B cell (primary cell): ENCODE measurements at regions not wholly inside any gene's neighbourhood (a gene's known extent, or its start where the extent isn't known, plus 50 kb on each side); places are given as distances from the start of the nearest gene placed in this dataset.

Experiments
- ATAC-seq: fragments of 200-7000 bp; cut with Tn5 transposase; one replicate; pipeline ENCODE4 v1.10.0; 2021; ENCODE audit warnings: low read depth, mild to moderate bottlenecking, moderate number of reproducible peaks, moderate library complexity
- CTCF ChIA-PET: fragments of 350-600 bp; sonication (Branson Sonifier 250); formaldehyde crosslinking; loops from one replicate; lab custom pipeline; 2021; ENCODE audit warnings: antibody characterized with exemption, inconsistent platforms; lab: Charles Lee
- POLR2A ChIA-PET: fragments of 350-600 bp; sonication (Branson Sonifier 250); formaldehyde crosslinking; loops from one replicate; lab custom pipeline; 2021; ENCODE audit warnings: antibody characterized with exemption; lab: Charles Lee
- DNase-seq: peaks from one replicate; pipeline ENCODE4 v3.0.0; 2013
- H2AFZ ChIP-seq: 2 replicates; pipeline ENCODE4 v1.6.1; 2012; ENCODE audit warnings: mild to moderate bottlenecking, low read depth, low read length; ENCODE audit not compliant: insufficient read depth, poor library complexity, severe bottlenecking
- H3K27ac ChIP-seq, 2 donors: 1 replicate in 1 of 2; 2 replicates in 1 of 2; pipeline ENCODE4 v1.5.1; 2012 to 2013; ENCODE audit warnings: low read length in 2 of 2, mild to moderate bottlenecking in 2 of 2, moderate library complexity in 1 of 2
- H3K27me3 ChIP-seq, 4 experiments: fragments of 200-600 bp in 1 of 4; sonication (generic) in 1 of 4; replicated peaks in 1 of 4; 1 replicate in 2 of 4; 2 replicates in 2 of 4; pipeline versions ENCODE4 v1.6.1 to v1.7.0; 2013 to 2016; ENCODE audit warnings: low read length in 3 of 4, mild to moderate bottlenecking in 2 of 4, mixed read lengths in 1 of 4, moderate library complexity in 1 of 4; ENCODE audit not compliant: insufficient read depth in 4 of 4, control insufficient read depth in 3 of 4; ENCODE audit errors: control extremely low read depth in 1 of 4
- H3K36me3 ChIP-seq, 2 experiments: replicated peaks in 1 of 2; 1 replicate in 1 of 2; 2 replicates in 1 of 2; pipeline versions ENCODE4 v1.6.1 to v1.7.1; 2013; ENCODE audit warnings: low read length in 1 of 2; ENCODE audit not compliant: insufficient read depth in 2 of 2, control insufficient read depth in 1 of 2; ENCODE audit errors: control extremely low read depth in 1 of 2, extremely low read depth in 1 of 2
- H3K4me1 ChIP-seq, 2 donors: fragments of 200-600 bp in 1 of 2; sonication (generic) in 1 of 2; 1 replicate in 1 of 2; 2 replicates in 1 of 2; pipeline versions ENCODE4 v1.5.1 to v1.6.1; 2013 to 2017; ENCODE audit warnings: low read length in 2 of 2; ENCODE audit not compliant: control insufficient read depth in 2 of 2, insufficient read depth in 2 of 2
- H3K4me2 ChIP-seq: replicated peaks from 2 replicates; pipeline ENCODE3; 2012; ENCODE audit warnings: mild to moderate bottlenecking, low read depth, low read length; ENCODE audit not compliant: poor library complexity, severe bottlenecking
- H3K4me3 ChIP-seq, 5 experiments: fragments of 200-600 bp in 1 of 5; sonication (generic) in 1 of 5; 1 replicate in 3 of 5; 2 replicates in 2 of 5; pipeline versions ENCODE4 v1.5.1 to v1.7.0; 2011 to 2016; ENCODE audit warnings: low read length in 4 of 5, mild to moderate bottlenecking in 4 of 5, low read depth in 2 of 5, control low read depth in 1 of 5, moderate library complexity in 1 of 5; ENCODE audit not compliant: insufficient read depth in 1 of 5; ENCODE audit errors: control extremely low read depth in 1 of 5, extremely low read depth in 1 of 5
- H3K79me2 ChIP-seq: fragments of 200-600 bp; sonication (generic); one replicate; pipeline ENCODE4 v1.6.0; 2016; ENCODE audit warnings: low read length; ENCODE audit not compliant: control insufficient read depth, insufficient read depth
- H3K9ac ChIP-seq: fragments of 200-600 bp; sonication (generic); 2 replicates; pipeline ENCODE4 v1.6.1; 2017; ENCODE audit warnings: mild to moderate bottlenecking, low read length, moderate library complexity
- H3K9me3 ChIP-seq, 3 donors: one replicate each; pipeline versions ENCODE4 v1.6.1 to v1.7.1; 2013; ENCODE audit warnings: low read length in 2 of 3; ENCODE audit not compliant: control insufficient read depth in 2 of 3, insufficient read depth in 1 of 3; ENCODE audit errors: control extremely low read depth in 1 of 3
- H4K20me1 ChIP-seq: 2 replicates; pipeline ENCODE4 v1.6.0; 2012; ENCODE audit warnings: mild to moderate bottlenecking, low read length; ENCODE audit not compliant: insufficient read depth, control insufficient read depth, poor library complexity, severe bottlenecking
- H3K27ac Mint-ChIP-seq: one replicate; pipeline ENCODE4 v1.8.0; 2021; ENCODE audit warnings: mixed read lengths
- H3K27me3 Mint-ChIP-seq: one replicate; pipeline ENCODE4 v1.8.0; 2021; ENCODE audit warnings: mixed read lengths
- H3K4me1 Mint-ChIP-seq: one replicate; pipeline ENCODE4 v1.8.0; 2021; ENCODE audit warnings: mixed read lengths
- H3K4me3 Mint-ChIP-seq: one replicate; pipeline ENCODE4 v1.8.0; 2021; ENCODE audit warnings: mixed read lengths
- H3K9me3 Mint-ChIP-seq: one replicate; pipeline ENCODE4 v1.8.0; 2022; ENCODE audit warnings: mixed read lengths; ENCODE audit not compliant: insufficient read depth
- EZH2 ChIP-seq: IDR thresholded peaks from 2 replicates; pipeline ENCODE4 v1.6.1; 2012; ENCODE audit warnings: borderline replicate concordance, low read depth, mild to moderate bottlenecking, moderate library complexity, low read length; ENCODE audit not compliant: insufficient read depth, poor library complexity, severe bottlenecking
- WGBS: methylation state at CpG from one replicate; pipeline ENCODE4 v1.1.5; 2013; ENCODE audit warnings: missing lambda C conversion rate; ENCODE audit not compliant: insufficient coverage; 5-methylcytosine and 5-hydroxymethylcytosine counted together
- intact Hi-C: fragments of 100-400 bp; cut with micrococcal nuclease; formaldehyde crosslinking; loops from one replicate; pipeline ENCODE4 v1.10.0; 2022
- TF ChIP-seq, protein P1 (sequence below): fragments of 200-600 bp; IDR thresholded peaks from one replicate; pipeline ENCODE4 v1.8.0; 2022; ENCODE audit warnings: antibody characterized with exemption, mild to moderate bottlenecking

DNA sequence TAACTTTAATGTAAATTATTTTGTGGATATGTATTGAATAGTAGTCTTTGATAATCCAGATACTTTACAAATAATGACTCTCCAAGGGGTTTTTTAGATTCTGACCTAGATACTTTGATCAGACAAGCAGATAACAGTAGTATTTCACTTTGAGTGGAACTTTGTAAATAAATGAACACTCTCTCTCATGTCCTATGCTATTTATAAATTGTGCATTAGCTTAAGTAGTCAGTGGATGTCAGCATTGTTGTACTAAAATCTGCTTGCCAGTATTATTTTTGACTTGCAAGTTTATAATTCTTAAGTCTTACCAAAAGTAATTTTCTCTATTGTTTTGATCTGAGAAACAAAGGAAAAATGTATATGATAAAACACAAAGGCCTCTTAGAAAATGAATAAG is 1113.1 kb upstream of the NRXN1 start:
- Mint-ChIP-seq H3K4me3 (no peak overlapping the region), H3K27me3 (no peaks in the 10 kb centered on the region), H3K27ac (no peak overlapping the region), H3K9me3 (peaks cover 2% of the 10 kb centered on the region), H3K4me1 (no peaks in the 10 kb centered on the region)
- H3K9ac ChIP-seq, result no peak overlapping the region
- no peak for ATAC-seq
- CTCF ChIA-PET, result no interaction called here
- intact Hi-C loops, result no loop called here
- H3K4me2 ChIP-seq, result no peak overlapping the region
- no peak overlapping the region for H2AFZ ChIP-seq
- no peak overlapping the region for H3K27ac ChIP-seq
- no peaks in the 10 kb centered on the region for H3K4me1 ChIP-seq
- POLR2A ChIA-PET, result no interaction called here
- TF ChIP-seq, protein P1, sequence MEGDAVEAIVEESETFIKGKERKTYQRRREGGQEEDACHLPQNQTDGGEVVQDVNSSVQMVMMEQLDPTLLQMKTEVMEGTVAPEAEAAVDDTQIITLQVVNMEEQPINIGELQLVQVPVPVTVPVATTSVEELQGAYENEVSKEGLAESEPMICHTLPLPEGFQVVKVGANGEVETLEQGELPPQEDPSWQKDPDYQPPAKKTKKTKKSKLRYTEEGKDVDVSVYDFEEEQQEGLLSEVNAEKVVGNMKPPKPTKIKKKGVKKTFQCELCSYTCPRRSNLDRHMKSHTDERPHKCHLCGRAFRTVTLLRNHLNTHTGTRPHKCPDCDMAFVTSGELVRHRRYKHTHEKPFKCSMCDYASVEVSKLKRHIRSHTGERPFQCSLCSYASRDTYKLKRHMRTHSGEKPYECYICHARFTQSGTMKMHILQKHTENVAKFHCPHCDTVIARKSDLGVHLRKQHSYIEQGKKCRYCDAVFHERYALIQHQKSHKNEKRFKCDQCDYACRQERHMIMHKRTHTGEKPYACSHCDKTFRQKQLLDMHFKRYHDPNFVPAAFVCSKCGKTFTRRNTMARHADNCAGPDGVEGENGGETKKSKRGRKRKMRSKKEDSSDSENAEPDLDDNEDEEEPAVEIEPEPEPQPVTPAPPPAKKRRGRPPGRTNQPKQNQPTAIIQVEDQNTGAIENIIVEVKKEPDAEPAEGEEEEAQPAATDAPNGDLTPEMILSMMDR, result no peak
- no peak for TF ChIP-seq EZH2
- H4K20me1 ChIP-seq, result no peaks in the 10 kb centered on the region
- H3K36me3 ChIP-seq, result no peaks in the 10 kb centered on the region
- no peaks in the 10 kb centered on the region for H3K27me3 ChIP-seq
- H3K4me3 ChIP-seq, result no peak overlapping the region
- no peak for DNase-seq
- no peaks in the 10 kb centered on the region for H3K9me3 ChIP-seq
- H3K79me2 ChIP-seq, result no peaks in the 10 kb centered on the region

DNA sequence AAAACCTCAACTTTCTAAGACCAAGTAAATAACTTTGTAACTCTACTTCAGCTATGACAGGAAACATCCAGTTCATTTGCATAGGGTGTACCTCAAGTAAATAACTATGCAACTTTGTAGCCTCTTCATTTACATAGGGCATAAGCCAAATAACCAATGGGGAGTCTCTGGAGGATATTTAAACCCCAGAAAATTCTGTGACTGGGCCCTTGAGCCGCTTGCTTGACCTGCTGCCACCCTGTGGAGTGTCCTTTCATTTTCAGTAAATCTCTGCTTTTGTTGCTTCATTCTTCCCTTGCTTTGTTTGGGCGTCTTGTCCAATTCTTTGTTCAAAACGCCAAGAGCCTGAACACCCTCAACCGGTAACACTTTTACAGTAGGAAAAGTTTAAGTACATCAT is 1112.7 kb upstream of the NRXN1 start:
- POLR2A ChIA-PET, result no interaction called here
- CTCF ChIA-PET, result no interaction called here
- H3K4me3 ChIP-seq, result no peak overlapping the region
- no peak overlapping the region for H2AFZ ChIP-seq
- TF ChIP-seq, protein P1, result no peak
- TF ChIP-seq EZH2, result no peak
- no peaks in the 10 kb centered on the region for H3K9me3 ChIP-seq
- Mint-ChIP-seq H3K9me3 (peaks cover 2% of the 10 kb centered on the region), H3K4me3 (no peak overlapping the region), H3K27ac (no peak overlapping the region), H3K4me1 (no peaks in the 10 kb centered on the region), H3K27me3 (no peaks in the 10 kb centered on the region)
- no peak for DNase-seq
- H4K20me1 ChIP-seq, result no peaks in the 10 kb centered on the region
- no peak overlapping the region for H3K9ac ChIP-seq
- intact Hi-C loops, result no loop called here
- H3K4me1 ChIP-seq, result no peaks in the 10 kb centered on the region
- H3K79me2 ChIP-seq, result no peaks in the 10 kb centered on the region
- H3K27me3 ChIP-seq, result no peaks in the 10 kb centered on the region
- H3K36me3 ChIP-seq, result no peaks in the 10 kb centered on the region
- WGBS, result 80% methylated on average over 1 of the region's 4 CpGs
- H3K27ac ChIP-seq, result no peak overlapping the region
- ATAC-seq, result no peak
- H3K4me2 ChIP-seq, result no peak overlapping the region
